GM12864 (cell line): ENCODE measurements at regions not wholly inside any gene's neighbourhood (a gene's known extent, or its start where the extent isn't known, plus 50 kb on each side); places are given as distances from the start of the nearest gene placed in this dataset.
A peak's percentile ranks its signal among the peaks of the same experiment; 100 is the strongest.

Experiments
- DNase-seq: peaks from one replicate; pipeline ENCODE4 v3.0.0-alpha.2; 2011; ENCODE audit warnings: low read depth
- H3K4me3 ChIP-seq: 2 replicates; pipeline ENCODE4 v1.5.1; 2011; ENCODE audit warnings: mild to moderate bottlenecking, low read depth, low read length, control low read depth
- CTCF ChIP-seq: IDR thresholded peaks from 2 replicates; pipeline ENCODE4 v1.5.1; 2011; ENCODE audit warnings: low read depth, mild to moderate bottlenecking, moderate library complexity, low read length, control low read depth, inconsistent platforms; ENCODE audit errors: missing control alignments

- TF ChIP-seq CTCF, result no peak
- no peak for DNase-seq
- H3K4me3 ChIP-seq, result no peak overlapping the region
These were observed 308.9 kb upstream of the DNAJC19 start for GRCh38 chr3:181298421-181298820.

GRCh38 chr3:181292984-181293383 is 303.4 kb upstream of the DNAJC19 start:
- DNase-seq, result no peak
- TF ChIP-seq CTCF, result no peak
- H3K4me3 ChIP-seq, result no peak overlapping the region

GRCh38 chr3:181290941-181291340 is 301.4 kb upstream of the DNAJC19 start:
- TF ChIP-seq CTCF, result no peak
- DNase-seq, result no peak
- H3K4me3 ChIP-seq, result no peak overlapping the region

DNA sequence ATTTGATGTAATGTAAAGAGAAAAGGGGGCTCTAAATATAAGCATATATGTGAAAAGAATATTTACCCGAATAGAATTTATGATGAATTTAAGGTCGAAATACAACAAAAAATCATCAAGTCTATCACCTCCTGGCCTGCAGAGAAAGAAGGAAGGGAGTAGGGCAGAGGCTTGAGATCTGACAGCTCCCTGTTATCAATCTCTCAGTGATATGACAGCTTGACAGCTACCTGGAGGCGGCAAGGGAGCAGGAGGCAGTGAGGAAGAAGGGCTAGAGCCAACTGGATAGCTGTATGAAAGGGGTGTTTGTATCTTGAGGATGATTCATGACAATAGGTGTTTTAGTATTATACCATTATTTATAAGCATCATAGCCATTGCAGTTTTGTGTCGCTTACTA is 299.8 kb upstream of the DNAJC19 start:
- DNase-seq, result no peak
- H3K4me3 ChIP-seq, result no peak overlapping the region
- no peak for TF ChIP-seq CTCF

DNA sequence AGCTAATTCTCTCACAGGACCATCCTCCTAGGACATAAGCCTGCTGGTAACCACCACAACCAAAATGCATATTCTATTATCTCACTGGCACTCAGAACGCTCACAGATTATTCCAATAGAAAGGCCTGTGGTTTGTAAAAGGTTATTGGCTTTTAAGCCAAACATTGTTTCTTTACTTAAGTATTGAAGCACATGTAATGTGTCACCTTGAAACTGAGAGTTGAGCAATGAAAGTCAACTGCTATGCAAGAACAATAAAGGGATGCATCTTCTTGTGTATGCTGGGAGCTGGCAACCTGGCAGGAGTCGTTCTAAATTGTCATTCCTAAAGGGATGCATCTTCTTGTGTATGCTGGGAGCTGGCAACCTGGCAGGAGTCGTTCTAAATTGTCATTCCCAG is 298.6 kb upstream of the DNAJC19 start:
- TF ChIP-seq CTCF, result no peak
- no peak for DNase-seq
- no peak overlapping the region for H3K4me3 ChIP-seq

- no peak for TF ChIP-seq CTCF
- DNase-seq, result no peak
- no peak overlapping the region for H3K4me3 ChIP-seq
These were observed 289.7 kb upstream of the DNAJC19 start for GRCh38 chr3:181279239-181279565.

DNA sequence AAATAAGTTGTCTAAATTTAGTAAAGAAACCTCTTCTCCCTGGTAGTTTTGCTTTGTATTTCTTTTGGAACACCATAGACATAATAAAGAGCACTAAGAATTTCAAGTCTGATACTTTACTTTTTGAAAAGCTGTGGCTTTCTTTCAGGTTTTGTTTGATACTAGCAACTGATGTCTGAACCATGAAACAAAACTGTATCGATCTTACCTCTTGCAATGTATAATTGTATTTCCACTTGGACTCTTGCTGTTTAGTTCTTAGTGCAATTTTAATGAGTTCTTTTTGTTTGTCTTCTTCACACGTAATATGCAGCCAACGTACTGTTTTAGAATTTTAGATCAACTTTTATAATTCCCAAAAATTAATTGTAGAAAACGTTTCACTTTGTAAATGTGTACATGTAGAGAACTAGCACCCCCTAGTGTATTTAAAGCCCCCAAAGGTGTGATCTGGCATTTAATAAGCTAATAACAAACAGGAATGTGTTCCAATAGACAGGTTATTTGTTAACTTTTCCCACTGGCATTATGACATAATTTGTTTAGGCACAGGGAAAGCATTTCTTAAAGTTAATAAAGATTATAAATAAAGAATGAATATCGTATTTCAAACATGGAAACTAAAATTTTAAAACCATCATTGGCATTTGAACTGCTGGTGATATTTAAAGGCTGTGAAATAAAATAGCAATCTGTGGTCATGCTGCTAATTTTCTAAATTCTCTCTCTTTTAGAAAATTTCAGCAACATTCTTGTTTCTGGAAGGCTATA is 289.1 kb upstream of the DNAJC19 start:
- no peak overlapping the region for H3K4me3 ChIP-seq
- DNase-seq, result no peak
- peak; percentile 16 for TF ChIP-seq CTCF
